HG03575 (cell line): ENCODE measurements at regions not wholly inside any gene's neighbourhood (a gene's known extent, or its start where the extent isn't known, plus 50 kb on each side); places are given as distances from the start of the nearest gene placed in this dataset.
A peak's percentile ranks its signal among the peaks of the same experiment; 100 is the strongest.

ENCODE experiments used
- ATAC-seq: cut with Tn5 transposase; IDR thresholded peaks from one replicate; pipeline ENCODE4 v1.9.1; 2021; ENCODE audit not compliant: unreplicated experiment, insufficient number of reproducible peaks, low FRiP score; ENCODE audit errors: extremely low read depth

GRCh38 chr4:100130964-100131363, 59.3 kb downstream of the DDIT4L start:
- ATAC-seq, result no peak

- ATAC-seq, result no peak
Measured at GRCh38 chr4:100130491-100130890, 59.8 kb downstream of the DDIT4L start.

- ATAC-seq, result no peak
Measured at GRCh38 chr4:100129774-100130173, 60.5 kb downstream of the DDIT4L start.

- ATAC-seq, result no peak
Measured at GRCh38 chr4:100128338-100128737, 61.9 kb downstream of the DDIT4L start.

- no peak for ATAC-seq
Measured at GRCh38 chr4:100124715-100125114, 65.6 kb downstream of the DDIT4L start.

GRCh38 chr4:100118181-100118580, 72.1 kb downstream of the DDIT4L start:
- no peak for ATAC-seq

GRCh38 chr4:100117750-100118149, 72.5 kb downstream of the DDIT4L start:
- no peak for ATAC-seq

- no peak for ATAC-seq
Measured at GRCh38 chr4:100114909-100115308, 75.4 kb downstream of the DDIT4L start.

- ATAC-seq, result no peak
Measured at GRCh38 chr4:100113732-100114131, 76.5 kb downstream of the DDIT4L start.

- no peak for ATAC-seq
Measured at GRCh38 chr4:100113096-100113495, 77.2 kb downstream of the DDIT4L start.

GRCh38 chr4:100109921-100110320, 80.3 kb downstream of the DDIT4L start:
- no peak for ATAC-seq

GRCh38 chr4:100108869-100109268, 81.4 kb downstream of the DDIT4L start:
- no peak for ATAC-seq

GRCh38 chr4:100106982-100107381, 83.3 kb downstream of the DDIT4L start:
- ATAC-seq, result peak; percentile 97

- no peak for ATAC-seq
Measured at GRCh38 chr4:100103671-100104070, 86.6 kb downstream of the DDIT4L start.

- ATAC-seq, result no peak
Measured at GRCh38 chr4:100100985-100101384, 89.3 kb downstream of the DDIT4L start.

GRCh38 chr4:100099746-100100145, 90.5 kb downstream of the DDIT4L start:
- no peak for ATAC-seq

GRCh38 chr4:100098681-100099080, 91.6 kb downstream of the DDIT4L start:
- no peak for ATAC-seq

- no peak for ATAC-seq
Measured at GRCh38 chr4:100098011-100098545, 92.2 kb downstream of the DDIT4L start.

- peak; percentile 74 for ATAC-seq
Measured at GRCh38 chr4:100095729-100096595, 94.3 kb downstream of the DDIT4L start.

- ATAC-seq, result peak; percentile 50
Measured at GRCh38 chr4:100093091-100093866, 97.0 kb downstream of the DDIT4L start.
